ENCODE measurements at regions not wholly inside any gene's neighbourhood (a gene's known extent, or its start where the extent isn't known, plus 50 kb on each side); places are given as distances from the start of the nearest gene placed in this dataset.

DNA sequence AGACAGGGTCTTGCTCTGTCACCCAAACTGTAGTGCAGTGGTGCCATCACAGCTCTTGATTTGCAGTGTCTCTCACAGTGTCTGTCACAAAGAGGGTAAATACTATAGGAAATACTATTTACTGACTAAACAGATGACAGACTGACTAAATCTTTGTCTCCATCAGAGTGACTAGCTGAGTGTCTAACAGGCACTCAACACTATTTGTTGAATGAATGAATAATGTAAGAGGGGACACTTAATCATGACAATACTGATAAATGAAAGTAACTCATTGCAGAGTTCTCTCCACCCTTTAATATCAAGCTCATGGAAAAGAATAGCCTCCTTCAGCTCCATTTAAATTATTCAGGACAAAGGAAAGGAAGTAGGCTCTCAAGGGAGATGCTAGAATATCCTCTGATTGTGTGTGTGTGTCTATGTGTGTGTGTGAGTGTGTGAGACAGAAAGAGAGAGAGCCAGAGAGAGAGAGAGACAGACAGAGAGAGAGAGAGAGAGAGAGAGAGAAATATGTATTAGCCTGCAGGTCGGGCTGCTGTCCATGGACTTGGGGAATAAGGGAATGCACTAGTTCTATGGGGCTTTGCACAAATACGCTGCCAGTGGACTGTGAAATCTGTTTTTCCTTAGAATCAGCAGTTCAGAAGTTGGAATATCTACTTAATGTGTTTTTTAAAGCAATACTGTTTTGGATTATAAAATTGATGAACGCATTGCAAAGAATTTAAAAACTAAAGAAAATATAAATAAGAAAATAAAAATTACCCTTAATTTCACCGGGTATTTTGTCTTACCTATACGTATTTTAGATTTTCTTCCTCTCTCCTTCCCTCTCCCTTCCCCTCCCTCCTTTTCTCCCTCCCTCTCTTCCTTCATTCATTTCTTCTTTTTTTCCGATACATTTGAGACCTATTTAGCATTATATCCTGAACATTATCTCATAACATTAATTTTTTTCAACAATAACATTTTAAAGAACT, 132.9 kb upstream of the LRIG1 start:
- intact Hi-C loops (cut with micrococcal nuclease; ENCODE audit: unreplicated experiment): no loop called here
- H3K9me3 ChIP-seq (ENCODE audit: low read length): no peaks in the 10 kb centered on the region
- no peak for DNase-seq (ENCODE audit: low spot score)
- H3K4me3 ChIP-seq (ENCODE audit: low read depth, low read length, poor library complexity, severe bottlenecking): no peak overlapping the region
- H3K4me1 ChIP-seq (ENCODE audit: insufficient read depth, low read length, poor library complexity, severe bottlenecking): peaks cover 4% of the 10 kb centered on the region
- no peak overlapping the region for H2AFZ ChIP-seq (ENCODE audit: low read length)
- H3K36me3 ChIP-seq (ENCODE audit: insufficient read depth, low read length): no peaks in the 10 kb centered on the region
- no peak overlapping the region for H3K4me2 ChIP-seq (ENCODE audit: low read length)
- no TSS peak for BruUV-seq (replicated peaks)
- TF ChIP-seq, protein P1, sequence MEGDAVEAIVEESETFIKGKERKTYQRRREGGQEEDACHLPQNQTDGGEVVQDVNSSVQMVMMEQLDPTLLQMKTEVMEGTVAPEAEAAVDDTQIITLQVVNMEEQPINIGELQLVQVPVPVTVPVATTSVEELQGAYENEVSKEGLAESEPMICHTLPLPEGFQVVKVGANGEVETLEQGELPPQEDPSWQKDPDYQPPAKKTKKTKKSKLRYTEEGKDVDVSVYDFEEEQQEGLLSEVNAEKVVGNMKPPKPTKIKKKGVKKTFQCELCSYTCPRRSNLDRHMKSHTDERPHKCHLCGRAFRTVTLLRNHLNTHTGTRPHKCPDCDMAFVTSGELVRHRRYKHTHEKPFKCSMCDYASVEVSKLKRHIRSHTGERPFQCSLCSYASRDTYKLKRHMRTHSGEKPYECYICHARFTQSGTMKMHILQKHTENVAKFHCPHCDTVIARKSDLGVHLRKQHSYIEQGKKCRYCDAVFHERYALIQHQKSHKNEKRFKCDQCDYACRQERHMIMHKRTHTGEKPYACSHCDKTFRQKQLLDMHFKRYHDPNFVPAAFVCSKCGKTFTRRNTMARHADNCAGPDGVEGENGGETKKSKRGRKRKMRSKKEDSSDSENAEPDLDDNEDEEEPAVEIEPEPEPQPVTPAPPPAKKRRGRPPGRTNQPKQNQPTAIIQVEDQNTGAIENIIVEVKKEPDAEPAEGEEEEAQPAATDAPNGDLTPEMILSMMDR (conservative IDR thresholded peaks at IDR 0.05; ENCODE audit: low read length): no peak
- TF ChIP-seq EZH2phosphoT487 (IDR thresholded peaks at IDR 0.05; ENCODE audit: borderline replicate concordance, low read depth, low read length): no peak
- H4K20me1 ChIP-seq (ENCODE audit: insufficient read depth, low read length): no peaks in the 10 kb centered on the region
- POLR2A ChIA-PET: interaction anchor here (1.2 kb wide), 1 partner anchor 24 kb away, joined by 3 read pairs; no protein-coding TSS in a partner anchor
- H3K9me2 ChIP-seq (ENCODE audit: insufficient read depth, low read length): no peaks in the 10 kb centered on the region
- no peaks in the 10 kb centered on the region for H3K79me2 ChIP-seq (ENCODE audit: insufficient read depth, low read depth, low read length)
- H3K27ac ChIP-seq (ENCODE audit: low read depth, low read length, poor library complexity, severe bottlenecking): no peak overlapping the region
- CTCF ChIA-PET (ENCODE audit: unreplicated experiment): interaction anchor here (0.6 kb wide), 1 partner anchor 413 kb away, joined by 5 read pairs; no protein-coding TSS in a partner anchor

DNA sequence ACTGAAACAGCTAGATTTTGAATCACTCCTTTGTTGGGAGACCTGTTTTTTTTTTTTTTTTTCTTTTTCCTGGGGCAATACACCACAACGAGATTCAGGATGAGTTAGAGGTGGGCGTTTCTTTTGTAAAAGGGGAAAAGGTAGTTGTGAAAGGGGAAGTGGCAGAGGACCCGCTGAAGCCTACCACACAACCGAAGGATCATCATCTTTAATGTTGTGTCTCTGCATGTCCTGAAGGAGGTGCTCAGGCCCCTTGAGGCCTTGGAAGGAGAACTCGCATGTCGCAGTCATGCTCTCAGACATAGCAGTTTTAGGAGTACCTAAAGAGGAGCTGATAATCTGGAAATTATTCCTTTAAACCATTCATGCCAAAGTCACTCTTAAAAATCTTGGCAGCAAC, 137.9 kb upstream of the LRIG1 start:
- no TSS peak for BruUV-seq (replicated peaks)
- POLR2A ChIA-PET: no interaction called here
- TF ChIP-seq, protein P1 (conservative IDR thresholded peaks at IDR 0.05; ENCODE audit: low read length): peak; percentile 64
- no peak for TF ChIP-seq EZH2phosphoT487 (IDR thresholded peaks at IDR 0.05; ENCODE audit: borderline replicate concordance, low read depth, low read length)
- Histone ChIP-seq H3K4me1 (ENCODE audit: insufficient read depth, low read length, poor library complexity, severe bottlenecking) (peaks cover 8% of the 10 kb centered on the region), H3K4me2 (ENCODE audit: low read length) (peak overlapping the region; percentile 15; the same call in 1 of the 2 replicates), H2AFZ (ENCODE audit: low read length) (0 out of 2 replicates have a peak overlapping the region, but pooled peaks have one; percentile 17), H3K79me2 (ENCODE audit: insufficient read depth, low read depth, low read length) (no peaks in the 10 kb centered on the region), H3K4me3 (ENCODE audit: low read depth, low read length, poor library complexity, severe bottlenecking) (no peak overlapping the region), H3K36me3 (ENCODE audit: insufficient read depth, low read length) (no peaks in the 10 kb centered on the region), H3K9me3 (ENCODE audit: low read length) (no peaks in the 10 kb centered on the region), H3K27ac (ENCODE audit: low read depth, low read length, poor library complexity, severe bottlenecking) (no peak overlapping the region), H4K20me1 (ENCODE audit: insufficient read depth, low read length) (no peaks in the 10 kb centered on the region), H3K9me2 (ENCODE audit: insufficient read depth, low read length) (no peaks in the 10 kb centered on the region)
- CTCF ChIA-PET (ENCODE audit: unreplicated experiment): no interaction called here
- intact Hi-C loops (cut with micrococcal nuclease; ENCODE audit: unreplicated experiment): no loop called here
- DNase-seq (ENCODE audit: low spot score): peak; percentile 45
